ENCODE measurements at regions not wholly inside any gene's neighbourhood (a gene's known extent, or its start where the extent isn't known, plus 50 kb on each side); places are given as distances from the start of the nearest gene placed in this dataset.

GRCh38 chr5:143898381-143898780 lies 86.4 kb downstream of the HMHB1 start:
- TF ChIP-seq, protein P1, sequence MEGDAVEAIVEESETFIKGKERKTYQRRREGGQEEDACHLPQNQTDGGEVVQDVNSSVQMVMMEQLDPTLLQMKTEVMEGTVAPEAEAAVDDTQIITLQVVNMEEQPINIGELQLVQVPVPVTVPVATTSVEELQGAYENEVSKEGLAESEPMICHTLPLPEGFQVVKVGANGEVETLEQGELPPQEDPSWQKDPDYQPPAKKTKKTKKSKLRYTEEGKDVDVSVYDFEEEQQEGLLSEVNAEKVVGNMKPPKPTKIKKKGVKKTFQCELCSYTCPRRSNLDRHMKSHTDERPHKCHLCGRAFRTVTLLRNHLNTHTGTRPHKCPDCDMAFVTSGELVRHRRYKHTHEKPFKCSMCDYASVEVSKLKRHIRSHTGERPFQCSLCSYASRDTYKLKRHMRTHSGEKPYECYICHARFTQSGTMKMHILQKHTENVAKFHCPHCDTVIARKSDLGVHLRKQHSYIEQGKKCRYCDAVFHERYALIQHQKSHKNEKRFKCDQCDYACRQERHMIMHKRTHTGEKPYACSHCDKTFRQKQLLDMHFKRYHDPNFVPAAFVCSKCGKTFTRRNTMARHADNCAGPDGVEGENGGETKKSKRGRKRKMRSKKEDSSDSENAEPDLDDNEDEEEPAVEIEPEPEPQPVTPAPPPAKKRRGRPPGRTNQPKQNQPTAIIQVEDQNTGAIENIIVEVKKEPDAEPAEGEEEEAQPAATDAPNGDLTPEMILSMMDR (IDR thresholded peaks at IDR 0.05; ENCODE audit: low read depth, low read length, missing control alignments), result no peak
- no peak overlapping the region for H3K4me3 ChIP-seq (ENCODE audit: low read depth, low read length)
- no peak for DNase-seq (ENCODE audit: low read depth)

DNA sequence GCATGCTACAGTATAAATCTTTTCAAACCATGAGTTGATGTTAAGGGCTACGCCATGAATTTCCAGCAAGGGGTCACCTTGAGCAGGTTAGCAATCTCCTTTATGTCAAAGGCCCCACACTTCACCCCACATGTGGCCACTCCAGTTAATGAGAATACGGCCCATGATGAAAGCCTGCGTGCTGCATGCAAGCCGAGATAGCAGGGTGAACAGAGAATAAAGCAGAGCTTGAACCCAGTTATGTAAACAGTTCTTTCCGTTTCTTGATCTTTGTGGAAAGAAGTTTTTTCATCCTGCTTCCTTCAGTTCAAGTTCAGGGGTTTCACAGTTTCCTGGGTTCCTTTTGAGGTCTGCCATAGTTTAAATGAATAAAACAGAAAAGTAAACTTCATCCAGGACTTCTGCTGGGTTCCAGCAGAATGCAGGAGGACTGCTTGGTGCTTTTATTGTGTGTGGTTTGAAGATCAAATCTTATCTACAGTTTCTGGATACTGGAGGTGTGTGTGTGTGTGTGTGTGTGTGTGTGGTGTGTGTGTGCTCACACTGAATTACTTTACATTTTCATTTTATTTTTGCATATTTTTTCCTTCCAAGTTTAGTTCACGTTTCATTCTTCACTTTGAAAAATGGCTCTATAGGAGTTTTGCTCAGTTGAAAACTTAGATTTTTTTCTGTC lies 87.1 kb downstream of the HMHB1 start:
- no peak overlapping the region for H3K4me3 ChIP-seq (ENCODE audit: low read depth, low read length)
- TF ChIP-seq, protein P1 (IDR thresholded peaks at IDR 0.05; ENCODE audit: low read depth, low read length, missing control alignments), result no peak
- no peak for DNase-seq (ENCODE audit: low read depth)

- no peak for DNase-seq (ENCODE audit: low read depth)
- H3K4me3 ChIP-seq (ENCODE audit: low read depth, low read length), result no peak overlapping the region
- TF ChIP-seq, protein P1 (IDR thresholded peaks at IDR 0.05; ENCODE audit: low read depth, low read length, missing control alignments), result no peak
Measured at GRCh38 chr5:143908959-143909358, 97.0 kb downstream of the HMHB1 start.

- TF ChIP-seq, protein P1 (IDR thresholded peaks at IDR 0.05; ENCODE audit: low read depth, low read length, missing control alignments), result no peak
- DNase-seq (ENCODE audit: low read depth), result no peak
- H3K4me3 ChIP-seq (ENCODE audit: low read depth, low read length), result no peak overlapping the region
Measured at GRCh38 chr5:143913008-143913752, 101.2 kb downstream of the HMHB1 start.

- TF ChIP-seq, protein P1 (IDR thresholded peaks at IDR 0.05; ENCODE audit: low read depth, low read length, missing control alignments), result no peak
- no peak overlapping the region for H3K4me3 ChIP-seq (ENCODE audit: low read depth, low read length)
- no peak for DNase-seq (ENCODE audit: low read depth)
Measured at GRCh38 chr5:143914756-143915155, 102.8 kb downstream of the HMHB1 start.

- no peak for DNase-seq (ENCODE audit: low read depth)
- TF ChIP-seq, protein P1 (IDR thresholded peaks at IDR 0.05; ENCODE audit: low read depth, low read length, missing control alignments), result no peak
- no peak overlapping the region for H3K4me3 ChIP-seq (ENCODE audit: low read depth, low read length)
Measured at GRCh38 chr5:143916451-143916850, 104.5 kb downstream of the HMHB1 start.
